ENCODE measurements at regions not wholly inside any gene's neighbourhood (a gene's known extent, or its start where the extent isn't known, plus 50 kb on each side); places are given as distances from the start of the nearest gene placed in this dataset.

DNA sequence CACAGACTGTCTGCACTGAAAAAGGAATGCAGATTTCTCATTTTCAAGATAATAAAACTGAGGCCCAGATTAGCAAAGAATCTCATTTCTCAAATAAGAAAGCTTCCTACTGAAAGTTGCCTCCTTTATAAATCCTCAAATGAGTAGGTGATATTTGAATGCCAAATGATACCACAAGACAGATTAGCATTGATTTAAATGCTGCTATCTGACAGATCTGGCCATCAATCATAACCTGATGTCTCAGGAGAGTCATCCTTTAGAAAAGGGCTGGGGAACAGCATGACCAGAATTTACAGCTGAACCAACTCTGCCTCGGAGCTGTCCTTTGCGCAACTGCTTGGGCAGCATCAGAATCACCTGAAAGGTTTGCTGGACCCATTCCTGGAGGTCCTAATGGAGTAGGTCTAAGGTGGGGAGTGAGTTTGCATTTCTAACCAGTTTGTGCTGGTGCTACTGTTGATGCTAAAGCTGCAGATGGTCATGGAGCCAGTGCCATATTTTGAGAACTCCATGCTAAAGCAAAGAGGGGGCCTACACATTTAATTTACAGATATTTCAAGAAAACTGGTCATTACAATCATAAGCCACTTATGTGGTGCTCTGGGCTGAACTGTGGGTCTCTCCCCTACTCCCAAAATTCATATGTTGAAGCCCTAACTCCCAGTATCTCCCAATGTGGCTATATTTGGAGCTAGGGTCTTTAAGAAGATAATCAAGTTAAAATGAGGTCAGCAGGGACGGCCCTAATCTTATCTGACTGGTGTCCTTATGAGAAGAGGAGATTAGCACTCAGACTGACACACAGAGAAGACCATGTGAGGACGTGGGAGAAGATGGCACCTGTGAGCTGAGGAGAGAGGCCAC lies 295.5 kb upstream of the JARID2 start:
- H3K36me3 ChIP-seq (ENCODE audit: control insufficient read depth in 4 of 4, insufficient read depth in 4 of 4, low read length in 4 of 4), result no peaks in the 10 kb centered on the region
- H3K4me1 ChIP-seq (ENCODE audit: control insufficient read depth in 5 of 5, insufficient read depth in 5 of 5, low read length in 5 of 5), result no peaks in the 10 kb centered on the region
- no peaks in the 10 kb centered on the region for H3K27me3 ChIP-seq (ENCODE audit: control insufficient read depth in 3 of 3, insufficient read depth in 3 of 3, low read length in 2 of 3)
- no peak overlapping the region for H3K4me3 ChIP-seq
- no peak for ATAC-seq (ENCODE audit: insufficient read depth, low FRiP score)
- H3K27ac ChIP-seq (ENCODE audit: low read depth in 1 of 2, low read length in 1 of 2), result no peak overlapping the region
- WGBS, 2 donors, result 84 to 85% methylated on average over 4 of the region's 4 CpGs
- no peak overlapping the region for H3K9ac ChIP-seq (ENCODE audit: insufficient read depth in 1 of 2, low read length in 2 of 2)
- TF ChIP-seq, protein P1, sequence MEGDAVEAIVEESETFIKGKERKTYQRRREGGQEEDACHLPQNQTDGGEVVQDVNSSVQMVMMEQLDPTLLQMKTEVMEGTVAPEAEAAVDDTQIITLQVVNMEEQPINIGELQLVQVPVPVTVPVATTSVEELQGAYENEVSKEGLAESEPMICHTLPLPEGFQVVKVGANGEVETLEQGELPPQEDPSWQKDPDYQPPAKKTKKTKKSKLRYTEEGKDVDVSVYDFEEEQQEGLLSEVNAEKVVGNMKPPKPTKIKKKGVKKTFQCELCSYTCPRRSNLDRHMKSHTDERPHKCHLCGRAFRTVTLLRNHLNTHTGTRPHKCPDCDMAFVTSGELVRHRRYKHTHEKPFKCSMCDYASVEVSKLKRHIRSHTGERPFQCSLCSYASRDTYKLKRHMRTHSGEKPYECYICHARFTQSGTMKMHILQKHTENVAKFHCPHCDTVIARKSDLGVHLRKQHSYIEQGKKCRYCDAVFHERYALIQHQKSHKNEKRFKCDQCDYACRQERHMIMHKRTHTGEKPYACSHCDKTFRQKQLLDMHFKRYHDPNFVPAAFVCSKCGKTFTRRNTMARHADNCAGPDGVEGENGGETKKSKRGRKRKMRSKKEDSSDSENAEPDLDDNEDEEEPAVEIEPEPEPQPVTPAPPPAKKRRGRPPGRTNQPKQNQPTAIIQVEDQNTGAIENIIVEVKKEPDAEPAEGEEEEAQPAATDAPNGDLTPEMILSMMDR (IDR thresholded peaks at IDR 0.05; ENCODE audit: control extremely low read depth, extremely low read depth), result no peak
- DNase-seq, result no peak
- H3K9me3 ChIP-seq (ENCODE audit: control insufficient read depth in 4 of 4, insufficient read depth in 3 of 4, low read length in 3 of 4), result peaks cover 0 to 4% (median 0%) of the 10 kb centered on the region in 4 donors

DNA sequence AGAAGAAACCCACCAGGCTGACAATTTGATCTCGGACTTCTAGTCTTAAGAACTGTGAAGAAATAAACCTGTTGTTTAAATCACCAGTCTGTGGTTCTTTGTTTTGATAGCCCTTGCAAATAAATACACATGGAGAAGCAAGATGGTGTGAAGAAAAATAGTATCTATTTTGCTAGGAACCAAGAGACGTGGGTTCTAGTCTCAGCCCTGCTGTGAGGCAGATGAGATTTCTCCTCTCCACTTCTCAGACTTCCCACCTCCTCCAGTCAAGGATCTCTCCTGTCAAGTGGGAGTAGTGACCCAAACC lies 294.9 kb upstream of the JARID2 start:
- TF ChIP-seq, protein P1 (IDR thresholded peaks at IDR 0.05; ENCODE audit: control extremely low read depth, extremely low read depth), result no peak
- peaks cover 0 to 4% (median 0%) of the 10 kb centered on the region in 4 donors for H3K9me3 ChIP-seq (ENCODE audit: control insufficient read depth in 4 of 4, insufficient read depth in 3 of 4, low read length in 3 of 4)
- DNase-seq (no peak), ATAC-seq (ENCODE audit: insufficient read depth, low FRiP score) (no peak)
- no peaks in the 10 kb centered on the region for H3K36me3 ChIP-seq (ENCODE audit: control insufficient read depth in 4 of 4, insufficient read depth in 4 of 4, low read length in 4 of 4)
- no peaks in the 10 kb centered on the region for H3K27me3 ChIP-seq (ENCODE audit: control insufficient read depth in 3 of 3, insufficient read depth in 3 of 3, low read length in 2 of 3)
- 74 to 93% methylated on average over 2 of the region's 2 CpGs for WGBS, 2 donors
- H3K27ac ChIP-seq (ENCODE audit: low read depth in 1 of 2, low read length in 1 of 2), result no peak overlapping the region
- H3K9ac ChIP-seq (ENCODE audit: insufficient read depth in 1 of 2, low read length in 2 of 2), result no peak overlapping the region
- H3K4me3 ChIP-seq, result no peak overlapping the region
- no peaks in the 10 kb centered on the region for H3K4me1 ChIP-seq (ENCODE audit: control insufficient read depth in 5 of 5, insufficient read depth in 5 of 5, low read length in 5 of 5)

DNA sequence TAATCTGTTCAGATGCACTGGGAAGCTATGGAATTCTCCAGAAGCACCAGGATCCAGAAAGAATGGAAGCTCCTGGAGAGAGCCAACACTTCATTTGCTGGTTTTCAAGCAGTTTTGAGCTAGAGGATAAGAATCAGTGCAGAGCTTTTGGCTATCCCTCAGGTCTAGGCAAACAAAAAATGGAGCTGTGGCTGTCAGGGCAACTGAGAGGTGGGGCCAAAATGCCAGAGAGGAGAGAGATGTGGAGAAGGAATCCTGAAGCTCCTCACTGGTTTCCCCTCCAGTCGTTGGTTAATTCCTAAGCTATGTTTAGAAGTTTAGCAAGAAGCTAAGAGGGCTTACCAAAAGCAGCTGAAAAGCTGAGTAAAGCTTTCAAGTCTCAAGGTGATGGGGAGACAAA lies 294.2 kb upstream of the JARID2 start:
- Histone ChIP-seq H3K9ac (ENCODE audit: insufficient read depth in 1 of 2, low read length in 2 of 2) (no peak overlapping the region), H3K9me3 (ENCODE audit: control insufficient read depth in 4 of 4, insufficient read depth in 3 of 4, low read length in 3 of 4) (peaks cover 0 to 4% (median 0%) of the 10 kb centered on the region in 4 donors), H3K4me1 (ENCODE audit: control insufficient read depth in 5 of 5, insufficient read depth in 5 of 5, low read length in 5 of 5) (no peaks in the 10 kb centered on the region), H3K27me3 (ENCODE audit: control insufficient read depth in 3 of 3, insufficient read depth in 3 of 3, low read length in 2 of 3) (no peaks in the 10 kb centered on the region), H3K36me3 (ENCODE audit: control insufficient read depth in 4 of 4, insufficient read depth in 4 of 4, low read length in 4 of 4) (no peaks in the 10 kb centered on the region), H3K4me3 (no peak overlapping the region), H3K27ac (ENCODE audit: low read depth in 1 of 2, low read length in 1 of 2) (no peak overlapping the region)
- TF ChIP-seq, protein P1 (IDR thresholded peaks at IDR 0.05; ENCODE audit: control extremely low read depth, extremely low read depth), result no peak
- WGBS, 2 donors, result 30 to 73% methylated on average over 1 of the region's 1 CpG
- ATAC-seq (ENCODE audit: insufficient read depth, low FRiP score) (no peak), DNase-seq (no peak)
